HG03521 (cell line): ENCODE measurements at regions not wholly inside any gene's neighbourhood (a gene's known extent, or its start where the extent isn't known, plus 50 kb on each side); places are given as distances from the start of the nearest gene placed in this dataset.

Source experiments
- ATAC-seq: cut with Tn5 transposase; IDR thresholded peaks from one replicate; pipeline ENCODE4 v1.9.1; 2021; ENCODE audit warnings: mild to moderate bottlenecking, moderate library complexity; ENCODE audit not compliant: unreplicated experiment

DNA sequence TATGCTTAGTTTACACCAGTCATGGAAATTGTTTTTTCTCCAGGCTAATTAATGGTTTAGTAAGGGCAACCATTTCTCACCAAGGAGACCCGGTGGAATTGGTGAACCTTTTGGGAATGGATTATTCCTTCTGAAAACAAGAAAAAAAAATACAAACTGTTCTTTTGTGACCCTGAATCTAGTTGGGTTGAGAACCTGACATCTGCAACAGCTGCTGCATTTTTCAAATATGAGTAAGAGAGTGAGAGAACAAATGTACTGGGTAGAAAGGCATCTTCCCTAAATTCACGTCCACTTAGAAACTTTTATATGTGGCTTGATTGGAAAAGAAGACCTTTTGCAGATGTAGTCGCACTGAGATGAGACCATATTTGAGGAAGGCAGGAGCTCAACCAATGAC, 553.4 kb upstream of the EPHA7 start:
- ATAC-seq: no peak

DNA sequence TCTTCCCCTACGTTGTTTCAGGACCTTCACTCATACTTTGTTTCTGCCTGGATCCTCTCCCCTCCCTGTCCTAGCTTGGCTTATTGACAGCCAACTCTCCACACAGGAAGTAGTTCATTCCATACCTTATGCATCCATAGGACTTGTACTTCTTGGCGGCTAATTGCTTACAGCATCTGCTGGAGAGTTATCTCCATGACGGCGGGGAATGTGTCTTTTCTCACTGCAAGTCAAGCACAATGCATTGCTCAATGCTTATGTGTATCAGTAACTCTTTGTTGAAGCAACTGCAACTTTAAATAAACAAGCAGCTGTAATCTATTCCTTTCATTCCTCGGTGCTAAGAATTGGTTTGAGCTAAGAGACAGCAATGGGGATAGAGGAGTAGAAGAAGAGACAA, 551.3 kb upstream of the EPHA7 start:
- ATAC-seq: no peak

DNA sequence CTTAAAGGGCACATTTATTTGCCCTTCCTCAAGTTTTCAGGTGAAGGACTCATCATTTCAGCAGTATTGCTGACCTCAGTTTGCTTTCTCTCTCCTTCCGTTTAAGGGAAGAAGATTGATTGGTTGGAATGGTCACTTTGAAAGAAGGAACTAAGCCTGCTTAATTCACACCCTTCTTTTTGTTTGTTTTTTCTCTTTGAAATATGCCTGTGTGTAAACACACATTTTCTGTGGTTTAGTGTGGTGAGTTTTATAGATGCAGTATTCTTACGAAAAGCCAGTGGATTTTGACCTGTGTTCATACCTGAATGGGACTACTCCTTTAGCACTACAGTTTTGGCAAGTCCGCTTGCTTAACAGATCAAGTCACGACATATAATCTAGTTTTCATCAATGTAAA, 548.8 kb upstream of the EPHA7 start:
- no peak for ATAC-seq

DNA sequence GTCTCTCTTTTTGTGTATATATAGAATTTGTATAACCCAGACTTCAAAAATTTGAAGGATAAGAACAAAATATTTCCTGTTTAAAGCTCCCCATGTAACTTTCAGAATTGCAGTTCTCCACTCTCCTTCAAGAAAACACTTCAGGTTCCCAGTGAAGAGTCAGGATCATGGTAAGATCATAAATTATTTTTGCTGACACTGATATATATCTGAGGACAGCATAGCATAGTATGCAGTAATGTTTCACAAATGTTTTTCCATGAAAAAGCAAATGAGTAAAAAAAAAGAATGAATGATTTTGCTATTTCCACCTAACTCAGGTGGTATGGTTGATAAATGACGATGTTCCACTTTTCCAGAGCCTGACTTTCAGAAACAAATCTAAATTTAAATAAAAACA, 545.6 kb upstream of the EPHA7 start:
- ATAC-seq: no peak

DNA sequence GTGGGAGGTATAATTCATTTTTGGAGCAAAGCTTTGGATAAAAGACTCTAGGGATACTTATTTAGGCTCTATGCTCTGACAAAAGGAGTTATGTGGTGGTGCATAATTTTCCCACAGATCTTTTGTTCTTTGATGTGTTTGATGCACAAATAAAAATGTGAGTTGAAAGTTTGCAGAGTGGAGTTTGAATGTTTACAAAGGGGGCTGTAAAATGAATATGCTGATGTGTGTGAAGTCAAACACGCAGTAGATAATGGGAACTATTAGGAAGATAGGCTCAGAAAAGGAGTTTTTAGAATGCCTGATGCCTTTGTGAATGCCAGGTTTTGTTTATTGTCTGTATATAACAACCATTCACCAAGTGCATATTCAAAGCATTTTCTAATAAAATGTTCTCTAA, 545.0 kb upstream of the EPHA7 start:
- ATAC-seq: no peak

DNA sequence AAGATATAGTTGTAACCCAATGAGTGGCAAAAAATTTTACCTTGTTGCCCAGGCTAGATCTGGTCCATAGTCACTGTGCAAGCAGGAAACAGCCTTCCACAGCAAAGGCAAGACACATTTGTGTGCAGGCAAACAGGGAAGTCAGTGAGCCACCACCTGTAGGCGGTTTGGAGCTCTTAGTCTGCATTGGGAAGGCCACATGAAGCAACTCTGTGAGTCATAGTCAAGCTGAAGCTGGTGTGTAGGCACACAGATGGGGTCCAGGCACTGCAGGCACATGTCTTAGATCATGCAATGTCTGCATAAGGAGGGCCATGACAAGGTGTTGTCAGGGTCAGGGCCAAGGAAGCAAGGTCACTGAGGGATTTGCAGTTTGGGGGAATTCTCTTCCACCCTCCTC, 543.2 kb upstream of the EPHA7 start:
- no peak for ATAC-seq

DNA sequence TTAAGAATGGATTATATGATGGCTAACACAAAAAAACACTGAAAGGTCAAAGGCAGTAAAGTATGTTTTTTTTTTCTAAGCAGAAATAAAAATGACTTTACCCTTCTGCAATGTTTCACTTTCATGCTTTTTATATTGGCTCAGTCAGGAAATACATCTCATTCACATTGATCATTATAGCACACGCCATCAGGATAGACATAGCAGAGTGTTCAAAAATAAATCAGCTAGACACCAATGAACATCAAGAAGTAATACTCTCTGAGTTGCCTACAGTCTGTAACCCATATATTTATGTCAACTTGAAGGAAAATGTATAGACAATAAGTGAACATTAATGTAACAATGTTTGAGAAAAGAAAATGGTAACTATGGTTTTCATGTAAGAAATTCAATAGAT, 535.2 kb upstream of the EPHA7 start:
- no peak for ATAC-seq

DNA sequence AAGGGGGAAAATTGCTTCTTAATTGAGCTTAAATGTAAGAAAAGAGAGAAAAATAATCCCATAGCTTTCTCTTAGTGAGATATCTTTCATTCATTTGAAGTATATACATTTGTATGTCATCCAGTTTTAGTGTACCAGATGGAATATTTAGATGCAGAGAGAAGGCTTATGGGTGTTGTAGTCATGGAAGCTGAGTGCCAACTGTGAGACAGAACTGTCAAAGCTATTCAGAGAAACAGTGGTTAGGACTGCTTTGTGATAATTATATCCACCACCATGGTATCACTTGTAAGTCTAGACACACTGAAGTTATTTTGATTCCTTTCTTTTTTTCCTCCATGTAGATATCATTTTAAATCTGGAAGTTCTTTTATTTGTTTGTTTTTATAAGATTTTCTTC, 524.3 kb upstream of the EPHA7 start:
- ATAC-seq: no peak

DNA sequence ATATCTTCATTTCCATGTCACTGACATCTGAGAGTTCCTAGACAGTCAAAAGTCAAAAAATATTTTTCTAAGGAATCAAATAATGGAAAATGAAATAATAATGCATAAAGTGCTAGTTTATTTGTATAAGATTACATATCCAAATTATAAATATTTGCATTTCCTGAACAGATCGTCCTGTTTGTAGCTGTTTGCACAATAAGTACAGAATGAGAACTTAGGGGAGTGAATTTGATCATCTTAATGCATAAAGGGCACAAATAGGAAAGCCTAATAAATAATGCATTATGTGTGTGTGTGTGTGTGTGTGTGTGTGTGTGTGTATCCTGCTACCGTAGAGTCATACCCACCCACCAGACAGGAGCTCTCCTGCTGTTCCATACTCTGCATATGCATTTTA, 521.0 kb upstream of the EPHA7 start:
- ATAC-seq: no peak

DNA sequence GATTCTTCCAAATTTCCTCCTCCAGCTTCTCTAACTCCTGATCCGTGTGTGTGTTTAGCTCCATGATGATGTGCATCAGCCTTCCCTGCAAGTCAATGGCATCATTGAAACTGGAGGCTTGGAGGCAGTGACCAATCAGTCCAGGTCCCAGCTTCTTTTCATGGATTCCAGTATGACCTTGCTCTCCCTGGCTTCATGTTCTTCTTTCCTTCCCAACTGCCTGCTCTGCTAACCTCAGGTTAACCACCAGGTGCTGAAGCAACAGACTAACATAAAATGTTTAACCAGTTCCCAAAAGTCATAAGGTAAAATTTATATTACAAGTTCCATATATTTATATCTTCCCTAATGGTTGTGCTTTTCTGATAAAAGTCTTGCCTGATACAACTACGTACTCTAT, 512.8 kb upstream of the EPHA7 start:
- ATAC-seq: no peak

DNA sequence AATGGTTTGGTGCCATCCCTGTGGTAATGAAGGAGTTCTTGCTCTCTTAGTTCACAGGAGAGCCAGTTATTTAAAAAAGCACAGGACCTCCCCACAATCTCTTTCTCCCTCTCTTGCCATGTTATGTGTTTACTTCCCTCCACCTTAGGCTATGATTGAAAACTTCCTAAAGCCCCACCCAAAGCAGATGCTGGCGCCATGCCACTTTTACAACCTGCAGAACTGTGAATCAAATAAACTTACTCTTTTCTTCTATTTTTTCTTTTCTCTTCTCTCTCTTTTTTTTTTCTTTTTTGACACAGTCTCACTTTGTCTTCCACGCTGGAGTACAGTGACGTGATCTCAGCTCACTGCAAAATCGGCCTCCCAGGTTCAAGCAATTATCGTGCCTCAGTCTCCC, 508.4 kb upstream of the EPHA7 start:
- no peak for ATAC-seq

DNA sequence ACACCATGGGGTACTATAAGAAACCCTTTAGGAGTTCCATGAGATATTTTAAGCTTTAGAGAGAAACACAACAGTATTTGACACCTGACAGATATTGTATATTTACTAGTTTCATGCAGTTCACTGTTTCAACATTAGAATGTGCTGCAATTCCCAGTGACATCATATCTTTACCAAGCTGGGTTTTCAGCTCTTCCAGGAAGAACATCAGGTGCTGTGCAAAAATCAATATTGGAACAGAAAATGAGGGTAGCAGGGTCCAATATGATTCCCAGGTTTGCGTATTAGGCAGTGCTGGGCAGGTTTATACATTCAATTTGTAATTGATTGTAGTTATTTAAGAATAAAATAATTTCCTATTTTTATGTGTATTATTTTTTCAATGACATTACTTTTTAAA, 500.0 kb upstream of the EPHA7 start:
- no peak for ATAC-seq

DNA sequence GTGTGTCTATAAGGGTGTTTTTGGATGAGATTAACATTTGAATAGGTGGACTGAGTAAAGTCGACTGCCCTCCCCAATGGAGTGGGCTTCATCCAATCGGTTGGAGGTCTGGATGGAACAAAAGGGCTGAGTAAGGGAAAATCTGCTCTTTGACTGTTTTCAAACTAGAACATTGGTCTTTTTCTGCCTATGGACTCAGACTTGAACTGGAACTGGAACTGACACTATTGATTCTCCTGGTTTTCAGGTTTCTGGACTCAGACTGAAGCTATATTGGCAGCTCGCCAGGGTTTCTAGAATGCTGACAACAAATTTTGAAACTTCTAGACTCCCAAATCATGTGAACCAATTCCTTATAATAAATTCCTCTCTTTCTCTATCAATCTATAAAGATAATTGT, 498.9 kb upstream of the EPHA7 start:
- ATAC-seq: no peak

DNA sequence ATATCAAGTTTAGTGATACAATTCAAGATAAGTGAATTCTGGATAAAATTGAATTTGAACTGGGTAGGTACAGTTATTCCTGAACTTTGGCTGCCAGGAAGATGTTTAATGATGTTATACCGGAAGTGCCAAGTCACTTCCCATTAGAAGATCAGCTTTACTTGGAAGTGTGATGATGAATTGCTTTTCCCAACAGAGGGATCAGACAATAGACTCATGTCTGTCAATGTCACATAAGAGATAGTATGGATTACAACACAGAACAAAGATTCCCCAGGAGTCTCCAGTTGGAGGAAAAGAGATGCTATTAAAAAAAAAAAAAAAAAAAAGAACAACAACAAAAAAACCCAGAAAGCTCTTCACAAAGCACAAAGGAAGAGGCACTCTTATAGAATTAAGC, 497.9 kb upstream of the EPHA7 start:
- no peak for ATAC-seq

DNA sequence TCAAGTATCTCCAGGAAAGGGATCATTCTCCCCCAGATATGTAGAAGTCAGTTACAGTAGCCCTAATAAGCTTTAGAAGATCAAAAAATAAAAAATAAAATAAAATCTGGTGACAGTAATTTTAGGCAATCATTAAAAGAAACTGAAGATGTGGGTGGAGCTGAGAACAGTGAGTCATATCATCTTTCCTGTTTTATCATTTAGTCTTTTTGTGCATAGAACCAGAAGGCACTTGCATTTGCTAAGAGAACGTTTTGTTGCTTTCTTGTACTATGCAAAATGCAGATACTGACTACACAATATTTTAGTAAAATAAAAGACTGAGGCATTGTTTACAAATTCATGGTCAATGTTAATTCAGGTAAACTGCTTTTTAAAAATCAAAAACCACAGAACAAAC, 497.4 kb upstream of the EPHA7 start:
- no peak for ATAC-seq

DNA sequence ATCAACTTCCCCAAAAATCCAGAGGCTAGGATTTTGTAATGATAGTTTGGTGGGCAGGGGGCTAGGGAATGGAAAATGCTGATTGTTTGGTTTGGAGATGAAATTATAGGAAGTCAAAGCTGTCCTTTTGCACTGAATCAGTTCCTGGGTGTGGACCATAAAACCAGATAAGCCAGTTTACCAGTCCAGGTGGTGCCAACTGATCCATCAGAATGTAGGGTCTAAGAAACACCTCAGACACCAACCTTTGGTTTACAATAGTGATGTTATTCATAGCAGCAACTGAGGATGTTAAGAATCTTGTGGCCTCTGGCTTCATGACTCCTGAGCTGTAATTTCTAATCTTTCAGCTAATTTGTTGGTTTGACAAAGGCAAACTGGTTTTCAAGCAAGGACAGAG, 496.6 kb upstream of the EPHA7 start:
- no peak for ATAC-seq

DNA sequence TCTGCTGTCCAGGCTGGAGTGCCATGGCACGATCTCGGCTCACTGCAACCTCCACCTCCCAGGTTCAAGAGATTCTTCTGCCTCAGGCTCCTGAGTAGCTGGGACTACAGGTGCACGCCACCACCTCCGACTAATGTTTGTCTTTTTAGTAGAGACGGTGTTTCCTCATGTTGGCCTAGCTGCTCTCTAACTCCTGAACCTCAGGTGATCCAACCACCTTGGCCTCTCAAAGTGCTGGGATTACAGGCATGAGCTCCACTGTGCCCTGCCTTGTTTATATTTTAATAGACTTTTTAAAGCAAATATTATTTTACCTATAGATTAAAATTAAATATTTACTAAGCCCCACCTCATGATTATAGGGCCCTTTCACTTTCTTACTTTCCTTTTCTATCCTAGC, 483.2 kb upstream of the EPHA7 start:
- no peak for ATAC-seq

DNA sequence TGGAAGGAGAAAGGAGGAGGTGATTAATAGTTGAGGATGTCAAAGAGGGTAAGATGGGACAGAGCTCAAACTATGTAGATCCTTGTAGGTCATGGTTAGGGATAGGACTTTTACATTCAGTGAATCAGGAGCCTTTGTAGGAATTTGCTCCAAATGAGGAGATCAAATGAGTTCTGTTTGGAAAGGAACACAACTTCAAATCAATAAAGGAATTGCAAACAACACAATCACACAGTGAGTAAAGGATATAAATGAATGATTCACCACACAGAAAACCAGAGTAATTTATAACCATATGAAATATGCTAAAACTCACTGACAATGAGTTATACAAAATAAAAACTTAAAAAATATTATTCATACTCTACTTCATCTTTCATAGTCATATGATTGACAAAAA, 480.8 kb upstream of the EPHA7 start:
- ATAC-seq: no peak

DNA sequence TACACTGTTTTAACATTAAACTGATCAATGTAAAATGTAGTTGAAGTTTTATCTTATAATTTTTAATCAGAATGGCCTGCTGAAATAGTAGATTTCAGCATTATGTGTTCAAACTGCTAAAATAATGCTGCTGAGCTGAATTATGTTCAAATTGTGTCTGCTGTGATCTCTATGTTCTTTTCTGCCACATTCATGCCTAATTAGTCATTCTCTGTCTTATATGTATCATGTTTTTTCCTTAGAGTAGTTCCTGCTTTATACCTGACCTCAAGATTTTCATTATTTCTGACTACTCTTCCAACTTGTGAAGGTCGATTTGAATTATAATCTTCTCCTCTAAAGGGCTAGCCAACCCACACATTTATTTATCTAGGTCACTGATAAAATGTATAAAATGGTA, 476.7 kb upstream of the EPHA7 start:
- ATAC-seq: no peak

DNA sequence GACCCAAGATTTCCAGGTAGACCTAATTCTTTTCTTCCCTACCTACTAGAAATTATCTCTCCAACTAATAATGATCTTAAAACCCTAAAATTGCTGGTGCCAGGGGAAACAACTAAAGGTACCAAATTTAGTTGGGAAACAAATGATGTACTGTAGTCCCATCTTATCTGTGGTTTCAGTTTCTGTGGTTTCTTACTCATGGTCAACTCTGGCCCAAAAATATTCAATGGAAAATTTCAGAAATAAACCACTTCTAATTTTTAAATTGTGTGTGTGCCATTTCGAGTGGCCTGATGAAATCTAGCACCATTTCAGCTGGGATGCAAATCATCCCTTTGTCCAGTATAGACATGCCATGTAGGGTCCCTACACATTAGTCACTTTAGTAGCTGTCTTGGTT, 475.2 kb upstream of the EPHA7 start:
- ATAC-seq: no peak

DNA sequence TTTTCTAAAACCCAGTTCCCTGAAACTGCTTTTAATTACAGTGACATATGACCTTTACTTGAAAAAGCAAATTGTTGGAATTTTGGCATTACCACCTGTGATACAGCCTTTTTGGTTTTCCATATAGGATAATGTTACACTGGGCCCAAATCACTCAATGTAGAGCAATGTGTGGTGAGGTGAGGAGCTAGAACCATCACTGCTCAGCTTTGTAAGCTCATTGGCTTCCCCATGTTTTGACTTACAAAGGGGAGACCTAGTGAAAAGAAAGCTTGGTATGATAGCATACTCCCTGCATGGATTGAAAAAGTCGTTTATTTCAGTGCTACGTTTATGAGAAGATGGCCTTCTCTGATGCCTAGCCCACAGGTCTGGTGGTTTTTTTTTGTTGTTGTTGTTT, 470.4 kb upstream of the EPHA7 start:
- no peak for ATAC-seq

DNA sequence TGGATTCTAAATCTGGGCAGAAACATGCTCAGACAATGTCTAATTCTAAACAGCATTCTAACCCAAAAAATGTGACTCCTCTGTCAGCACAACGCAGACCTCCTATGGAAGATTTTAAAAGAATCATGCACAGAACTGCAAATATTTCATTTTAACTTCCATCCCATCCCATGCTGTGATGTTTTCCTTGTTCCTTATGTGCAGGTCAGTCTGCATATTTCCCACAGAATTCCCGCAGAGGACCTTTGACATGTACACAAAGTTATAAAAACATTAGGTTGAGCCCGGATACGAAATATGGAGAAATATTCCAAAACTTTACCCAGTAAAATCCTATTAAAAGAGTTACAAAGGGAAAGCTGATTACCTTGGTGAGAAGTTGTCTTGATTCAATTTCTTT, 467.1 kb upstream of the EPHA7 start:
- ATAC-seq: no peak

DNA sequence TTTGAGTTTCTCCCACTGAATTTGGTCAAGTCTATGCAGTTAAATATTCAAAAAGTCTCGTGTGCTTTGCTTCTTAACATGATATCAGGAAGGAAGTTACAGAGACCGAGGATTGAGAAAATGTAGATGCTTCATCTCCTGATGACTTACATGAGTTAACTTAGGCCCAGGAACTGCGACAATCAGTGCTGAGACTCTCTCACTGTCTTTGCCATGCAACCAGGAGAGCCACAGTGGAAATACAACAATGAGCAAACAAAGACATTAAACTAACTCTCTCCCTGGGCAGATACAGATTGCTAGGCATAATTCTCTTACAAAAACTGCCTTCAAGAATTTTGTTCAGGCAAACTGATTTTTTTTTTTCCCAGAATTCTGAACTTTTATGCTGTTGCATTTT, 440.6 kb upstream of the EPHA7 start:
- no peak for ATAC-seq

DNA sequence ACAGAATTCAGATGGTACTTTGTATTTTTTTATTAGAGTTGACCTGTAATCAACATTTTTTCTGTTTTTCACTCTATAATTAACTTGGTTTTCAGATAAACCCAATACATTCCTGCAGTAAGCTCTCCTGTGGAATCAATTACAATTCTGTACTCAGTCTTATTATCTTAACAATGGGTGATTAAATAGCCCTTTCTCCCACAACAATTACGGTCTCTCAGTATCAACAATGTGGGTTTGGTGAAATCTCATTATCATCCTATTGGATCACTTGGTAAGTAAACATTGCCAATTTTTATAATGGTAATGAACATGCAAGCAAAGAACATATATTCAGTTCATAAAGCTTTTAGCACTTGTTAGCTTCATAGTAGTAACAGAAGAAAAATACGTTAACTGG, 438.9 kb upstream of the EPHA7 start:
- no peak for ATAC-seq
